ENCODE measurements at regions not wholly inside any gene's neighbourhood (a gene's known extent, or its start where the extent isn't known, plus 50 kb on each side); places are given as distances from the start of the nearest gene placed in this dataset.
"Not testable (repeated sequence)": the region's sequence is repeated elsewhere in the genome, so short reads cannot be mapped to it uniquely, and the experiment has no call there.

GRCh38 chr15:24858183-24858582 lies 96.6 kb upstream of the SNRPN start:
- WGBS, 10 experiments, result 0 to 92% (median 59%) methylated on average over 1 to 4 of the region's 4 CpGs; no CpG with 5 or more reads in 4 of the 10 experiments
- Histone ChIP-seq H3K4me3 (peak overlapping the region; percentile 18 to 45 (median 35)), H3K4me1 (replicated peaks in 1 of 2) (peaks cover 15 to 20% of the 10 kb centered on the region in 2 donors), H3K27ac (peak overlapping the region; percentile 70 to 72)
- ATAC-seq (replicated peaks in 6 of 8); in situ Hi-C loops (cut with MboI; ENCODE audit: low pct_unique_long_range_greater_than_20kb in 2 of 9, low sequenced_read_pairs in 9 of 9, unreplicated experiment in 9 of 9): not testable (repeated sequence)

- peak in 1 of 8 experiments; percentile 7 for ATAC-seq (replicated peaks in 6 of 8)
- Histone ChIP-seq H3K4me3 (peak overlapping the region in 3 of 5 donors; percentile 35 to 45 (median 45)), H3K27ac (peak overlapping the region; percentile 70 to 72), H3K4me1 (replicated peaks in 1 of 2) (peaks cover 15 to 20% of the 10 kb centered on the region in 2 donors)
- 0 to 75% (median 46%) methylated on average over 1 to 6 of the region's 7 CpGs; no CpG with 5 or more reads in 2 of the 10 experiments for WGBS, 10 experiments
- in situ Hi-C loops (cut with MboI; ENCODE audit: low pct_unique_long_range_greater_than_20kb in 2 of 9, low sequenced_read_pairs in 9 of 9, unreplicated experiment in 9 of 9), result no loop called here
These were observed 95.8 kb upstream of the SNRPN start for GRCh38 chr15:24858737-24859601.

- Histone ChIP-seq H3K27ac (no peak overlapping the region), H3K4me1 (replicated peaks in 1 of 2) (peaks cover 13 to 17% of the 10 kb centered on the region in 2 donors), H3K4me3 (no peak overlapping the region)
- in situ Hi-C loops (cut with MboI; ENCODE audit: low pct_unique_long_range_greater_than_20kb in 2 of 9, low sequenced_read_pairs in 9 of 9, unreplicated experiment in 9 of 9), result no loop called here
- no peak for ATAC-seq (replicated peaks in 6 of 8)
- WGBS, 10 experiments, result 0 to 100% (median 14%) methylated on average over 1 of the region's 1 CpG; no CpG with 5 or more reads in 4 of the 10 experiments
These were observed 93.6 kb upstream of the SNRPN start for GRCh38 chr15:24861014-24861690.

GRCh38 chr15:24862726-24863521 lies 91.9 kb upstream of the SNRPN start:
- peak in 5 of 8 experiments; percentile 45 to 64 (median 53) for ATAC-seq (replicated peaks in 6 of 8)
- Histone ChIP-seq H3K27ac (no peak overlapping the region), H3K4me3 (no peak overlapping the region), H3K4me1 (replicated peaks in 1 of 2) (peaks cover 12 to 17% of the 10 kb centered on the region in 2 donors)
- in situ Hi-C loops (cut with MboI; ENCODE audit: low pct_unique_long_range_greater_than_20kb in 2 of 9, low sequenced_read_pairs in 9 of 9, unreplicated experiment in 9 of 9), result no loop called here
- 0 to 100% (median 80%) methylated on average over 1 to 3 of the region's 6 CpGs; no CpG with 5 or more reads in 3 of the 10 experiments for WGBS, 10 experiments

- H3K27ac ChIP-seq, result no peak overlapping the region
- no peak for ATAC-seq (replicated peaks in 6 of 8)
- in situ Hi-C loops (cut with MboI; ENCODE audit: low pct_unique_long_range_greater_than_20kb in 2 of 9, low sequenced_read_pairs in 9 of 9, unreplicated experiment in 9 of 9), result no loop called here
- H3K4me3 ChIP-seq, result no peak overlapping the region
- no peaks in the 10 kb centered on the region for H3K4me1 ChIP-seq (replicated peaks in 1 of 2)
- 80 to 100% (median 95%) methylated on average over 1 to 4 of the region's 4 CpGs; no CpG with 5 or more reads in 3 of the 10 experiments for WGBS, 10 experiments
These were observed 89.5 kb upstream of the SNRPN start for GRCh38 chr15:24865303-24865702.

- no peak for ATAC-seq (replicated peaks in 6 of 8)
- in situ Hi-C loops (cut with MboI; ENCODE audit: low pct_unique_long_range_greater_than_20kb in 2 of 9, low sequenced_read_pairs in 9 of 9, unreplicated experiment in 9 of 9), result no loop called here
- no peaks in the 10 kb centered on the region for H3K4me1 ChIP-seq (replicated peaks in 1 of 2)
- no peak overlapping the region for H3K4me3 ChIP-seq
- 16 to 91% (median 68%) methylated on average over 2 to 6 of the region's 7 CpGs; no CpG with 5 or more reads in 1 of the 10 experiments for WGBS, 10 experiments
- no peak overlapping the region for H3K27ac ChIP-seq
These were observed 77.6 kb upstream of the SNRPN start for GRCh38 chr15:24877174-24877573.

GRCh38 chr15:24878153-24878552 lies 76.6 kb upstream of the SNRPN start:
- 0 to 100% (median 83%) methylated on average over 4 to 28 of the region's 37 CpGs; no CpG with 5 or more reads in 2 of the 10 experiments for WGBS, 10 experiments
- in situ Hi-C loops (cut with MboI; ENCODE audit: low pct_unique_long_range_greater_than_20kb in 2 of 9, low sequenced_read_pairs in 9 of 9, unreplicated experiment in 9 of 9), result no loop called here

GRCh38 chr15:24879492-24879891 lies 75.3 kb upstream of the SNRPN start:
- 8 to 93% (median 70%) methylated on average over 1 to 2 of the region's 2 CpGs for WGBS, 10 experiments
- no peaks in the 10 kb centered on the region for H3K4me1 ChIP-seq (replicated peaks in 1 of 2)
- no peak for ATAC-seq (replicated peaks in 6 of 8)
- H3K4me3 ChIP-seq, result no peak overlapping the region
- no peak overlapping the region for H3K27ac ChIP-seq
- in situ Hi-C loops (cut with MboI; ENCODE audit: low pct_unique_long_range_greater_than_20kb in 2 of 9, low sequenced_read_pairs in 9 of 9, unreplicated experiment in 9 of 9), result no loop called here

More at GRCh38 chr15:24878153-24878552, 76.6 kb upstream of the SNRPN start:
- peak in 3 of 8 experiments; percentile 30 to 63 (median 32) for ATAC-seq (replicated peaks in 6 of 8)
- Histone ChIP-seq H3K27ac (no peak overlapping the region), H3K4me3 (no peak overlapping the region), H3K4me1 (replicated peaks in 1 of 2) (no peaks in the 10 kb centered on the region)

- no peak overlapping the region for H3K27ac ChIP-seq
- in situ Hi-C loops (cut with MboI; ENCODE audit: low pct_unique_long_range_greater_than_20kb in 2 of 9, low sequenced_read_pairs in 9 of 9, unreplicated experiment in 9 of 9), result no loop called here
- no peak overlapping the region for H3K4me3 ChIP-seq
- no peaks in the 10 kb centered on the region for H3K4me1 ChIP-seq (replicated peaks in 1 of 2)
- 6 to 100% (median 77%) methylated on average over 1 to 8 of the region's 8 CpGs for WGBS, 10 experiments
- ATAC-seq (replicated peaks in 6 of 8), result no peak
These were observed 74.1 kb upstream of the SNRPN start for GRCh38 chr15:24880663-24881062.

GRCh38 chr15:24886538-24886937 lies 68.2 kb upstream of the SNRPN start:
- ATAC-seq (replicated peaks in 6 of 8), result no peak
- in situ Hi-C loops (cut with MboI; ENCODE audit: low pct_unique_long_range_greater_than_20kb in 2 of 9, low sequenced_read_pairs in 9 of 9, unreplicated experiment in 9 of 9), result no loop called here
- no peak overlapping the region for H3K27ac ChIP-seq
- WGBS, 10 experiments, result 0 to 93% (median 68%) methylated on average over 1 to 3 of the region's 3 CpGs; no CpG with 5 or more reads in 4 of the 10 experiments
- H3K4me1 ChIP-seq (replicated peaks in 1 of 2), result no peaks in the 10 kb centered on the region
- no peak overlapping the region for H3K4me3 ChIP-seq

GRCh38 chr15:24898715-24899272 lies 56.0 kb upstream of the SNRPN start:
- WGBS, 10 experiments, result 7 to 38% (median 33%) methylated on average over 1 to 8 of the region's 8 CpGs; no CpG with 5 or more reads in 3 of the 10 experiments
- no peak overlapping the region for H3K4me3 ChIP-seq
- H3K4me1 ChIP-seq (replicated peaks in 1 of 2), result peaks cover 0 to 10% of the 10 kb centered on the region in 2 donors
- ATAC-seq (replicated peaks in 6 of 8), result no peak
- H3K27ac ChIP-seq, result no peak overlapping the region
- in situ Hi-C loops (cut with MboI; ENCODE audit: low pct_unique_long_range_greater_than_20kb in 2 of 9, low sequenced_read_pairs in 9 of 9, unreplicated experiment in 9 of 9), result no loop called here

- in situ Hi-C loops (cut with MboI; ENCODE audit: low pct_unique_long_range_greater_than_20kb in 2 of 9, low sequenced_read_pairs in 9 of 9, unreplicated experiment in 9 of 9), result no loop called here
- H3K4me3 ChIP-seq, result no peak overlapping the region
- WGBS, 10 experiments, result 36 to 100% (median 57%) methylated on average over 1 to 3 of the region's 3 CpGs; no CpG with 5 or more reads in 1 of the 10 experiments
These were observed 55.4 kb upstream of the SNRPN start for GRCh38 chr15:24899367-24899766.

More at GRCh38 chr15:24899367-24899766, 55.4 kb upstream of the SNRPN start:
- Histone ChIP-seq H3K4me1 (replicated peaks in 1 of 2) (peaks cover 0 to 10% of the 10 kb centered on the region in 2 donors), H3K27ac (no peak overlapping the region)
- ATAC-seq (replicated peaks in 6 of 8), result peak in 1 of 8 experiments; percentile 27

All from motor neuron (in vitro differentiated cells).